Esophagus muscularis mucosa (tissue), 3 donors: ENCODE measurements at regions not wholly inside any gene's neighbourhood (a gene's known extent, or its start where the extent isn't known, plus 50 kb on each side); places are given as distances from the start of the nearest gene placed in this dataset.

Experiments used
- EP300 ChIP-seq: sonication (generic); formaldehyde crosslinking; IDR thresholded peaks from one replicate; pipeline ENCODE4 v1.6.1; 2017; ENCODE audit warnings: antibody characterized with exemption
- TF ChIP-seq, protein P1 (sequence below), 3 experiments: fragments of 200-600 bp in 2 of 3; fragments of 450-650 bp in 1 of 3; sonication (generic) in 2 of 3; IDR thresholded peaks; one replicate each; pipeline ENCODE4 v1.5.1; 2017 to 2019; ENCODE audit warnings: antibody characterized with exemption in 3 of 3, mild to moderate bottlenecking in 2 of 3, moderate library complexity in 1 of 3

DNA sequence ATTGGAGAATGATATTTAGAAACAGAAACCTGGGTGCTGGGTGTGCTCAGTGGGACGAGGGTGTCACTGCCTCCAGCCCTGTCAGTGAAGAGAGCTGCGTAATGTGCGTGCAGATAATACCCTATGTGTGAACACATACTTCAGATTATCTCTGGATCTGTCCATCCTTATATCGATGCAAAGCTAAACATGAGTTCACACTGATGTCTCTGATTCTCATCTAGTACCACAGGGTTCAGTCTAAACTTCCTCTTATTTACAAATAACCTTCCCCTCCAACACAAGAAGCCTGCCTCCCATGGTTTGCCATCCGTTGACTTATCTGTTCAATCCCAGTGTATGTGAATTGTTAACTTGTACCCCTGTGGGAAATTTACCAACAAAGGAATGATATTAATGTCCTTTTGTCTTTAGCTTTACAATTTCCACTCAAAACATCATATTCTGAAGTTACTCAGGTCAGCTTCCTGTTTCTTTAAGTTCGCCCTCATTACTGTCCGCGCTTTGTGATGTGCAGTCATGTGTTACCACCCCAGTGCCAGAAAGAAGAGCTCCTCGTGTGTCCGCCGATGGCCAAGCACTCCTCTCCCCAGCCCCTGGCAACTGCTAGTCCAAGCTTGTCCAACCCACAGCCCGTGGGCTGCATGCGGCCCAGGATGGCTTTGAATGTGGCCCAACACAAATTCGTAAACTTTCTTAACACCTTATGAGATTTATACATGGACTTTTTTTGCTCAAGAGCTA, 108.2 kb downstream of the RTP5 start:
- TF ChIP-seq, protein P1, sequence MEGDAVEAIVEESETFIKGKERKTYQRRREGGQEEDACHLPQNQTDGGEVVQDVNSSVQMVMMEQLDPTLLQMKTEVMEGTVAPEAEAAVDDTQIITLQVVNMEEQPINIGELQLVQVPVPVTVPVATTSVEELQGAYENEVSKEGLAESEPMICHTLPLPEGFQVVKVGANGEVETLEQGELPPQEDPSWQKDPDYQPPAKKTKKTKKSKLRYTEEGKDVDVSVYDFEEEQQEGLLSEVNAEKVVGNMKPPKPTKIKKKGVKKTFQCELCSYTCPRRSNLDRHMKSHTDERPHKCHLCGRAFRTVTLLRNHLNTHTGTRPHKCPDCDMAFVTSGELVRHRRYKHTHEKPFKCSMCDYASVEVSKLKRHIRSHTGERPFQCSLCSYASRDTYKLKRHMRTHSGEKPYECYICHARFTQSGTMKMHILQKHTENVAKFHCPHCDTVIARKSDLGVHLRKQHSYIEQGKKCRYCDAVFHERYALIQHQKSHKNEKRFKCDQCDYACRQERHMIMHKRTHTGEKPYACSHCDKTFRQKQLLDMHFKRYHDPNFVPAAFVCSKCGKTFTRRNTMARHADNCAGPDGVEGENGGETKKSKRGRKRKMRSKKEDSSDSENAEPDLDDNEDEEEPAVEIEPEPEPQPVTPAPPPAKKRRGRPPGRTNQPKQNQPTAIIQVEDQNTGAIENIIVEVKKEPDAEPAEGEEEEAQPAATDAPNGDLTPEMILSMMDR (IDR thresholded peaks at IDR 0.05): no peak
- TF ChIP-seq EP300: no peak
